Activated CD4-positive, alpha-beta T cell treated with anti-CD3 and anti-CD28 coated beads, Interleukin-2, amount 10 ng/mL, durations not matched to agents 7 days and 5 days (primary cell): ENCODE measurements at regions not wholly inside any gene's neighbourhood (a gene's known extent, or its start where the extent isn't known, plus 50 kb on each side); places are given as distances from the start of the nearest gene placed in this dataset.

Experiments used
- CTCF ChIA-PET: fragments of 350-600 bp; sonication (Branson Sonifier 250); formaldehyde crosslinking; loops from one replicate; lab custom pipeline; 2021; ENCODE audit warnings: antibody characterized with exemption; lab: Charles Lee
- POLR2A ChIA-PET: fragments of 350-600 bp; sonication (Branson Sonifier 250); formaldehyde crosslinking; loops from one replicate; lab custom pipeline; 2021; ENCODE audit warnings: antibody characterized with exemption; lab: Charles Lee
- DNase-seq: peaks from one replicate; pipeline ENCODE4 v3.0.0-alpha.2; 2020
- H3K27ac Mint-ChIP-seq: one replicate; pipeline ENCODE4 v1.8.0; 2021; ENCODE audit warnings: mild to moderate bottlenecking, moderate library complexity, mixed read lengths
- H3K27me3 Mint-ChIP-seq: one replicate; pipeline ENCODE4 v1.8.0; 2021; ENCODE audit warnings: mixed read lengths
- H3K36me3 Mint-ChIP-seq: one replicate; pipeline ENCODE4 v1.8.0; 2021; ENCODE audit warnings: low read depth, mixed read lengths
- H3K4me1 Mint-ChIP-seq: one replicate; pipeline ENCODE4 v1.8.0; 2021; ENCODE audit warnings: mixed read lengths
- H3K4me3 Mint-ChIP-seq: one replicate; pipeline ENCODE4 v1.8.0; 2021; ENCODE audit warnings: mild to moderate bottlenecking, moderate library complexity, mixed read lengths
- H3K9me3 Mint-ChIP-seq: one replicate; pipeline ENCODE4 v1.8.0; 2021; ENCODE audit warnings: mixed read lengths

DNA sequence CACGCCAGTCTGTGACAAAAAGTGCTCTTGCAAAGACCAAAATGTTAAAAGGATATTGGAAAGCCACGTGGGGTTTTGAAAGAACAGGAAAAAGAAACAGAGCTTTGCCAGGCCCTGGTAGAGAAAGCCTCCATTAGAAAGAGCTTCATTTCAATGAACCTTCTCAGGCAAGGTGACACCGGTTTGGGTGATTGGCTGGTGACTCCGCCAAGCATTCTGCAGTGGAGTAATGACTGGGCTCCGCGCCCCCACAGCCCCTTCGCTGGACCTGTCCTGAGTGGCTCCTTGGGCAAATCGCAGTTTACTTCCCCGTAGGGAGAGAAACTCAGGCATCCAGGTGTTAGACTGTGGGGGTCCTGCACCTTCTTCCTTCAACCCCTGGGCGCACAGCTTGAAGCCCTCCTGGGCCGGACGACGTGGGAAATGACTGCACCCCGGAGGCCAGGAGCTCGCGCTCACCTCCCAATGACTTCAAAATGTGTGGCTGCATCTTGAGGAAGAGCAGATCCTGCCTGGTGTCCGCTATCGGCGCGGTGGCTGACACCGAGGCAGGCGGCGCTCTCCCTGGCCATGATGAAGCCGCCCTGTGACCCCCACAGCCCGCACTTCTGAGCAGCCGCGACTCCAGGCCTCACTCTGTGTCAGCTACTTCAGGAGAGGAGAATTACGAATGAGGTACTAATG, 444.6 kb upstream of the SGCG start:
- H3K4me1 Mint-ChIP-seq = no peaks in the 10 kb centered on the region
- no peaks in the 10 kb centered on the region for H3K36me3 Mint-ChIP-seq
- POLR2A ChIA-PET = no interaction called here
- no peaks in the 10 kb centered on the region for H3K9me3 Mint-ChIP-seq
- DNase-seq = no peak
- CTCF ChIA-PET = no interaction called here
- H3K4me3 Mint-ChIP-seq = no peak overlapping the region
- no peak overlapping the region for H3K27ac Mint-ChIP-seq
- H3K27me3 Mint-ChIP-seq = no peaks in the 10 kb centered on the region

DNA sequence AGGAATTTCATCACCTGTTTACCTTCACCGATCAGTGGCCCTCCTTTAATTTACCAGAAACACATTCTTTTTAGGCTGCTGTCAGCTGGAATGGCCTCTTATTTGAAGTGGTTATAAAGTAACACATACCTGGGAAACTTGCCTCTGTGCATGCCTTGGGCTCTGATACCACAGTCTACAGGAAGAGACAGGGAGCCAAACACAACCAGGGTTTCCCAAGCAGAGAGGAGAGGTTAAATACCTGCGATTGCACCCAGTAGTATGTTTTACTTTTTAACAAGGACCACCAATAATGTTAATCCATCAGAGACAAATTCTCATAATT, 444.0 kb upstream of the SGCG start:
- no peak overlapping the region for H3K27ac Mint-ChIP-seq
- no peaks in the 10 kb centered on the region for H3K27me3 Mint-ChIP-seq
- no peaks in the 10 kb centered on the region for H3K4me1 Mint-ChIP-seq
- no peaks in the 10 kb centered on the region for H3K36me3 Mint-ChIP-seq
- ChIA-PET POLR2A (no interaction called here), CTCF (no interaction called here)
- H3K9me3 Mint-ChIP-seq = no peaks in the 10 kb centered on the region
- no peak overlapping the region for H3K4me3 Mint-ChIP-seq
- no peak for DNase-seq

DNA sequence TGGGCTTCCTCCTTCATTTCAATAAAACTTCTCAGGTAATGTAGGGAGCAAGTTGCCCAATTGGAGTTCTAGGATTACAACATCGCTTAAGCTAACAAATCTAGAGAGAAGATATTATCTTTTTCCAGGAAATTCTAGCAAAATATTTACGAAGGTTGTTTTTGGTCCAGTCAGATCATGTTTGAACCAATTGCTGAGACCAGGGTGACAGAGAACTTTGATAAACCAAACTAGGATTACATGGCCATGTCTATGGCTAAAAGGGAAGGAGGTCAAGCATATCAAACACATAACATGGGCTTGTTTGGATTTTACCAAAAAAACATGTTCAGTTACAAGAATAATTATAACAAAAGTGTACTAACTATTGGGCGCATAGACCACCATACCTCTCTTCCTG, 442.4 kb upstream of the SGCG start:
- ChIA-PET CTCF (no interaction called here), POLR2A (no interaction called here)
- no peaks in the 10 kb centered on the region for H3K9me3 Mint-ChIP-seq
- no peaks in the 10 kb centered on the region for H3K4me1 Mint-ChIP-seq
- no peak overlapping the region for H3K4me3 Mint-ChIP-seq
- no peak overlapping the region for H3K27ac Mint-ChIP-seq
- no peaks in the 10 kb centered on the region for H3K36me3 Mint-ChIP-seq
- no peak for DNase-seq
- no peaks in the 10 kb centered on the region for H3K27me3 Mint-ChIP-seq

DNA sequence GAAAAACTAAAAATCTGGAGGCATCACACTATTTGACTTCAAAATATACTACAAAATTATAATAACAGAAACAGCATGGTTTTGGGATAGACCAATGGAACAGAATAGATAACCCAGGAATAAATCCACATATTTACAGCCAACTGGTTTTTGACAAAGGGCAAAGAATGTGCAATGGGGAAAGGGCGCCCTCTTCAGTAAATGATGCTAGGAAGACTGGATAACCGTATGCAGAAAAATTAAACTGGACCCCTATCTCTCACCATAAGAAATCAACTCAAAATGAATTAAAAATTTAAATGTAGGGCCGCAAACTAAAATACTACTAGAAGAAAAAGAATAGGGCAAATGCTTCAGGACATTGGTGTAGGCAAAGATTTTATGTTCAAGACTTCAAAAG, 440.5 kb upstream of the SGCG start:
- POLR2A ChIA-PET = no interaction called here
- H3K27ac Mint-ChIP-seq = no peak overlapping the region
- no peaks in the 10 kb centered on the region for H3K36me3 Mint-ChIP-seq
- H3K4me3 Mint-ChIP-seq = no peak overlapping the region
- DNase-seq = no peak
- no peaks in the 10 kb centered on the region for H3K4me1 Mint-ChIP-seq
- no peaks in the 10 kb centered on the region for H3K9me3 Mint-ChIP-seq
- CTCF ChIA-PET = no interaction called here
- no peaks in the 10 kb centered on the region for H3K27me3 Mint-ChIP-seq

DNA sequence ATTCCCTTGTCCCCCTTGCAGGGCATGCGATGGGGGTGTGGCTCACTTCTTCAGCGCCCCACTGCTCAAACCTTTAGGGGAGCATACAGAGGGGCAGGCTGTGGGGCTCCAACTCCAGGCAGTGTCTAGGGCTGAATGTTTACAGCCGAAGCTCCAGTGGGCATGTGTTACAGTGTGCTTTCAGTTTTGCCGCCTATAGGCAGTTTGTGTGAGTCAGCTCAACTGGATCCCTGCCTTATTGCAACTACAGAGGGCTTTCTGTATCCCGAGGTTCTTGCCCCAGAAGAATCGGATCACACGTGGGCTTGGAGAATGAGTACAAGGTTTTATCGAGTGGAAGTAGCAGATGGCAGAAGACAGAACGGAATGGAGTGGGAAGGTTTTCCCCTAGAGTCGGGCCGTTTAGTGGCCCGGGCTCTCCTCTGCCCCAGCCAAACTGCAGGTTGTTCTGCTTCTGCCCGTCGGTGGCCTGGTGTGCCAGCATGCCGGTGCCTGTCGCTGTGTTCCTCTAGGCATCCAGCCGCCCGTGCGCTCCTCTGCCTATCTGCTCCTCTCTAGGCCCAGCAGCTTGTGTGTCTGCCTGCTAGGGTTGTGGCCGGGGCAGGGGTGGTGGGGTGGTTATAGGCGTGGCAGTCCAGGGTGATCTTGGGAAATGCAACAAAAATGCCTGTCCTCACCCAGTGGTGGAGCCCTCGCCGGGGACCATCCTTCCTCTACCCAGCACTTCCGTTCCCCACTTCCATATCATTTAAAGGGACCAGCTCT, 435.9 kb upstream of the SGCG start:
- H3K36me3 Mint-ChIP-seq = no peaks in the 10 kb centered on the region
- no peak overlapping the region for H3K27ac Mint-ChIP-seq
- ChIA-PET POLR2A (no interaction called here), CTCF (no interaction called here)
- H3K9me3 Mint-ChIP-seq = no peaks in the 10 kb centered on the region
- H3K4me1 Mint-ChIP-seq = no peaks in the 10 kb centered on the region
- no peak for DNase-seq
- H3K4me3 Mint-ChIP-seq = no peak overlapping the region
- no peaks in the 10 kb centered on the region for H3K27me3 Mint-ChIP-seq

DNA sequence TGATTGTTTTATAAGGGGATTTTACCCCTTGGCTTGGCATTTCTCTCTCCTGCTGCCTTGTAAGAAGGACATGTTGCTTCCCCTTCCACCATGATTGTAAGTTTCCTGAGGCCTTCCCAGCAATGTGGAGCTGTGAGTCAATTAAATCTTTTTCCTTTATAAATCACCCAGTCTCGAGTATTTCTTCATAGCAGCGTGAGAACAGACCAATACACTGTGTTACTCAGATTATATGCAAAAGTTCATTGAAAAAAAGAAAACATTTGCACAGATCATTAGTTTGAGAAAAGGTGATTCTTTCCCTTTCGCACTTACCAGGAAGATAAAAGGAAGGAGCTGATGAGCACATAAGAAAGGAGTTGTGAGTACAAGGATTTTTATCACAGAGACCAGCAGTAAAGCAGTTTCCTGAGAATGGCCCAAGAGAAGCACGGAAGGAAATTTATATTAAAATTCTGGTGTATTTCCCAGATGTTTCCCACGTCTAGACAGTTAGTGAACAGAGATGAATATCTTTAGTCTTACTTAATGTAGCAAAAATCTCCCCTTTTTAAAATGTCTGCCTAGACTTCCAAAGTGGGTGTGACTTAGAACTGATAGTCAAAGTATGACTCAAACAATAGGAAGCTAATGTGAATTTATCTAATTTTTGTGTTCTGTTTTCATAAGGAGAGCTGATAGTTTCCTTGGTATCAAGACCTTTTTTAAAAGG, 431.8 kb upstream of the SGCG start:
- ChIA-PET CTCF (no interaction called here), POLR2A (no interaction called here)
- Mint-ChIP-seq H3K27ac (no peak overlapping the region), H3K36me3 (no peaks in the 10 kb centered on the region), H3K27me3 (no peaks in the 10 kb centered on the region), H3K9me3 (no peaks in the 10 kb centered on the region), H3K4me1 (no peaks in the 10 kb centered on the region), H3K4me3 (no peak overlapping the region)
- DNase-seq = no peak

DNA sequence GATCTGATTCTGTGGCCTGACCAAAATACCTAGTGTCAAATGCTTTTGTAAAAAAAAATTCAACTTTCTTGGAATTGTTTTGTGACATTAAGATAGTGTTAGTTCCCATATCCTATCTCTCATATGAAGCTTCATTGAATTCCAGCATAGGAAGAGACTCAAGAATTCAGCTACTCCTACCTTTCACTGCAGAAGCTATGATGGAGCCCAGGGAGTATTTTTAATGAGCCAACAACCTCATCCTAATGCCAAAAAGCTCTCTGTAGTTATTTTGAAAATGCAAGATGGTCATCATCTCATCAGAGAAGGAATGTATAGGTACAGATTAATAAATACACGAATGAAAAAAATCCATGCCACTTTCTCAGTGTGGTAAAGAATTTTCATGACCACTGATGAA, 431.2 kb upstream of the SGCG start:
- CTCF ChIA-PET = no interaction called here
- no peaks in the 10 kb centered on the region for H3K27me3 Mint-ChIP-seq
- no peaks in the 10 kb centered on the region for H3K36me3 Mint-ChIP-seq
- H3K4me3 Mint-ChIP-seq = no peak overlapping the region
- H3K4me1 Mint-ChIP-seq = no peaks in the 10 kb centered on the region
- POLR2A ChIA-PET = no interaction called here
- no peaks in the 10 kb centered on the region for H3K9me3 Mint-ChIP-seq
- DNase-seq = no peak
- H3K27ac Mint-ChIP-seq = no peak overlapping the region

DNA sequence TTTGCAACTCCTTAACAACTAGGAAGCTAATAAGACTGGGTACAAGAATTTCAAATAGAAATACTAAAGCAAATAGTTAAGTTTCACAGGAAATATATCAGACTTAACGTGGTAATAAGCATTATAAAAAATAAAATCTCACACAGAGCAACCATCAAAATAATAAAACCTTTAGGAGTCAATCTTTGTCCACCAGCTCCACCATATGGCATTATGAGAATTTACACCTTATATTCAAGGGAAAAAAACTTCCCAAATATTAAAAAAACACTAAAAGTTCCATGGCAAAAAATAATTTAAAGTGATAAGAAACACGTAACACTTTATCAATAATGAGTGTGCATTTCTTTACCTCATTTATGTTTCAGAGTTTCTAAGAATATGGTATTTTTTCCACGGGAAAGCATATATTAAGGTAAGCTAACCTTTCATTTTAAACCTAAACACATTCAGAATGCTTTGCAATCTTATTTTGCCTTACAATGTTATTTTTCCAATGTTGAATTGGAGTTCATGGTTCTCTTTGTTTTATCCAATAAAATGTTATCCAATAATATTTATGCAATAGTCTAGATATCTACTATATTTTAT, 423.2 kb upstream of the SGCG start:
- Mint-ChIP-seq H3K27ac (no peak overlapping the region), H3K4me3 (no peak overlapping the region), H3K9me3 (no peaks in the 10 kb centered on the region), H3K27me3 (no peaks in the 10 kb centered on the region), H3K4me1 (no peaks in the 10 kb centered on the region), H3K36me3 (no peaks in the 10 kb centered on the region)
- CTCF ChIA-PET = interaction anchor here (1.6 kb wide), 1 partner anchor 10 kb away, joined by 4 read pairs; no protein-coding TSS in a partner anchor
- POLR2A ChIA-PET = no interaction called here
- no peak for DNase-seq

DNA sequence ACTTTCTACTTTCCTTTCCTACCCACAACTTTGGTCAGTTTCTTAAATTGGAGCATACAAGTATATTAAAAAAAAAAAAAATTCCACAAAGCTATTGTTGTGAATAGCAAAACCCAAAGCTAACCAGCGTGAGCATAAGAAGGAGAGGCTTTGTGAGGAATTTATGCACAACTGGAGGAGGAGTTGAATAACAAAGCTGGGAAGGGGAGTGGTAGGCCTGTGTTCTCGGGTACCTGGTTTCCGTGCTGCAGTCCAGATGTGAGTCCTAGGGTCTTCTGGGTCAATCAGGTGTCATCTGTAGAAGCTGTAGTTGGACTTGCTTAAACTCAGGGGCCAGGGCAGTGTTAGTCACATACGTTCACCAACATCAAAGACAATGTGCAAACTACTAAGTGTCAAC, 422.5 kb upstream of the SGCG start:
- Mint-ChIP-seq H3K36me3 (no peaks in the 10 kb centered on the region), H3K27me3 (no peaks in the 10 kb centered on the region), H3K27ac (no peak overlapping the region), H3K4me1 (no peaks in the 10 kb centered on the region), H3K9me3 (no peaks in the 10 kb centered on the region), H3K4me3 (no peak overlapping the region)
- POLR2A ChIA-PET = no interaction called here
- CTCF ChIA-PET = interaction anchor here (1.6 kb wide), 1 partner anchor 10 kb away, joined by 4 read pairs; no protein-coding TSS in a partner anchor
- no peak for DNase-seq

DNA sequence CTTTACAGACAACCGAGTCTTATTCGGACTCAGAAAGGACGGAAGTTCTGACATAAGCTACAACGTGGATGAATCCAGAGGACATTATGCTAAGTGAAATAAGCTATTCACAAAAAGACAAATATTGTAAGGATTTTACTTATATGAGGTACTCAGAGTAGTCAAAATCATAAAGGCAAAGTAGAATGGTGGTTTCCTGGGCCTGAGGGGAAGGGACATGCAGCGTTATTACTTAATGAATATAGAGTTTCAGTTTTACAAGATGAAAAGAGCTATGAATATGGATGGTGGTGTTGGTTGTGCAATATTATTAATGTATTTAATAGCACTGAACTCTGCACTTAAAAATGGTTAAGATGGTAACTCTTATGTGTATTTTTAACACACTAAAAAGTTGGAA, 419.1 kb upstream of the SGCG start:
- H3K36me3 Mint-ChIP-seq = no peaks in the 10 kb centered on the region

DNA sequence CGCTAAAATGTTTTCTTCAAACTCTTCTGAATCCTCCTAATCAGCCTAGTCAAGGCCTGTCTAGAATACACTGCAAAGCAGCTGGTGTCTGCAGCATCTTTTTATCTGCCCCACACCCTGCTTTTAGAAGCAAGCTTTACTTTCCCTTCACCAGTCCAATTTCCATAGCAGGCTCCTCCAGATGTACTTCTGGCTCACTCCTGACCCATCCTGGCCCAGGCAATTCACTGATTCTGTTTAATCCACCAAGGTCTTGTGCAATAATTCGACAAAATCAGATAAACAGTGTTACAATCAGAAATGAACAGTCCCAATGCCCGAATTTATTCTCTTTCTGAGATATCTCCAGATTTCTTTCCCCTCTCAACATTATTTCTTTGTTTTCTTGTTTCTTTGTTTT, 415.2 kb upstream of the SGCG start:
- Mint-ChIP-seq H3K9me3 (peaks cover 2% of the 10 kb centered on the region), H3K4me3 (no peak overlapping the region), H3K27ac (no peak overlapping the region), H3K36me3 (no peaks in the 10 kb centered on the region), H3K27me3 (no peaks in the 10 kb centered on the region), H3K4me1 (no peaks in the 10 kb centered on the region)
- POLR2A ChIA-PET = no interaction called here
- CTCF ChIA-PET = no interaction called here
- no peak for DNase-seq

More for the DNA sequence above, 419.1 kb upstream of the SGCG start:
- H3K9me3 Mint-ChIP-seq = no peaks in the 10 kb centered on the region
- no peak for DNase-seq
- ChIA-PET POLR2A (no interaction called here), CTCF (no interaction called here)
- no peak overlapping the region for H3K4me3 Mint-ChIP-seq
- H3K27me3 Mint-ChIP-seq = no peaks in the 10 kb centered on the region
- no peaks in the 10 kb centered on the region for H3K4me1 Mint-ChIP-seq
- H3K27ac Mint-ChIP-seq = no peak overlapping the region

DNA sequence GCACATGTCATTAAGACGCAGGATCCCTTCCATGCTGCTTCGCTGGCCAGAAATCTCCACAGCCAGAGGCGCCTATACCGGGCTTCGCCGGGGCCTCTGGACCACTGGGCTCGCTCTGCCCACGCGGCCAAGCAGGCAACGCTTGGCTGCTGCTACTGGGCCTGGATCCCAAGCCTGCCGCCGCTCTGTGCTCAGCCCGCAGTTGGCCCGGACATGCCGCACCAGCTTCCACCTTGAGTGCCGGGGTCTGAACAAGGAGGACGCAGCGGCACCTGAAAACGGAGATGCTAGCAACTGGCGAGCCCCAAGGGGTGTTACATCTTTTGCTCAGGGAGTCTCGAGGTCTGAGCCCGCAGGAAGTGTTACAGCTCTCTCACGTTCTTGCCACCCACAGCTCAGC, 409.9 kb upstream of the SGCG start:
- H3K4me3 Mint-ChIP-seq = no peak overlapping the region
- no peaks in the 10 kb centered on the region for H3K36me3 Mint-ChIP-seq
- H3K27ac Mint-ChIP-seq = no peak overlapping the region
- DNase-seq = no peak
- H3K9me3 Mint-ChIP-seq = peaks cover 2% of the 10 kb centered on the region
- H3K27me3 Mint-ChIP-seq = no peaks in the 10 kb centered on the region
- POLR2A ChIA-PET = no interaction called here
- CTCF ChIA-PET = no interaction called here
- no peaks in the 10 kb centered on the region for H3K4me1 Mint-ChIP-seq

DNA sequence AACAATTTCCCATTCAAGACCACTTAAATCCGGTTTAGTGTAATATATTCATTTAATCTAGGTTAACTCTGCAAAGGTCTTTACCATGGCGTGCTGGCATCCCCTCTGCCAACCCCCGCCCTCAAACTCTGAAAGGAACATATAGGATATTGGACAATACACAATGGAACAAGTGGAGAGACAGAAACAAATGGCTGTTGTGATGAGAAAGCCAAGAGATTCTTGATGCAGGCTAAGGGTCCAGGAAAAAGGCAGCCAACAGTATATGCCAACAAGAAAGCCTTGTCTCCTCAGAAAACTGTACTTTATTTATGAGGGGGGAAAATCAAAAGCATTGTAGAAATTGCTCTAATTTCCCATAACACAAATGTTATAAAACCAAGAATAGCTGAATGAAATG, 407.3 kb upstream of the SGCG start:
- no peak for DNase-seq
- no peak overlapping the region for H3K4me3 Mint-ChIP-seq
- H3K4me1 Mint-ChIP-seq = no peaks in the 10 kb centered on the region
- no peak overlapping the region for H3K27ac Mint-ChIP-seq
- ChIA-PET POLR2A (no interaction called here), CTCF (no interaction called here)
- H3K9me3 Mint-ChIP-seq = peaks cover 2% of the 10 kb centered on the region
- H3K27me3 Mint-ChIP-seq = no peaks in the 10 kb centered on the region
- H3K36me3 Mint-ChIP-seq = no peaks in the 10 kb centered on the region
